GM12892 (cell line): ENCODE measurements at regions not wholly inside any gene's neighbourhood (a gene's known extent, or its start where the extent isn't known, plus 50 kb on each side); places are given as distances from the start of the nearest gene placed in this dataset.

ENCODE experiments used
- POLR2AphosphoS5 ChIP-seq: IDR thresholded peaks from 2 replicates; pipeline ENCODE4 v1.6.1; 2011; ENCODE audit warnings: low read depth, low read length, control low read depth
- TAF1 ChIP-seq: IDR thresholded peaks from 2 replicates; pipeline ENCODE4 v1.6.1; 2011; ENCODE audit warnings: low read depth, mild to moderate bottlenecking, control low read depth, low read length, borderline replicate concordance

- no peak for TF ChIP-seq POLR2AphosphoS5
- no peak for TF ChIP-seq TAF1
These were observed 620.2 kb downstream of the QKI start for GRCh38 chr6:164034602-164035140.
